SK-N-SH treated with all-trans-retinoic acid at 6 μM for 48 hours (cell line): ENCODE measurements at regions not wholly inside any gene's neighbourhood (a gene's known extent, or its start where the extent isn't known, plus 50 kb on each side); places are given as distances from the start of the nearest gene placed in this dataset.

Source experiments
- ARNTL ChIP-seq: fragments of 450-650 bp; formaldehyde crosslinking; IDR thresholded peaks from 2 replicates; pipeline ENCODE4 v1.5.0; 2020; ENCODE audit warnings: low read depth, mild to moderate bottlenecking, moderate library complexity, borderline replicate concordance
- CREB5 ChIP-seq: fragments of 250-450 bp; sonication (Bioruptor Pico); IDR thresholded peaks from 2 replicates; pipeline ENCODE4 v1.5.1; 2020; ENCODE audit warnings: low read depth, mild to moderate bottlenecking, moderate library complexity
- ISL1 ChIP-seq: fragments of 250-450 bp; sonication (Bioruptor Pico); IDR thresholded peaks from 2 replicates; pipeline ENCODE4 v2.1.2; 2022; ENCODE audit warnings: mild to moderate bottlenecking, moderate library complexity
- PATZ1 ChIP-seq: fragments of 250-450 bp; sonication (Bioruptor Pico); IDR thresholded peaks from 2 replicates; pipeline ENCODE4 v1.8.0; 2020; ENCODE audit warnings: mild to moderate bottlenecking, moderate library complexity, borderline replicate concordance
- RARB ChIP-seq: fragments of 250-450 bp; sonication (Bioruptor Pico); IDR thresholded peaks from 2 replicates; pipeline ENCODE4 v1.8.0; 2021; ENCODE audit warnings: mild to moderate bottlenecking, moderate library complexity
- ZFP30 ChIP-seq: fragments of 450-650 bp; formaldehyde crosslinking; IDR thresholded peaks from 2 replicates; pipeline ENCODE4 v1.5.0; 2022; ENCODE audit warnings: mild to moderate bottlenecking, moderate library complexity

- TF ChIP-seq PATZ1 (CRISPR knock-in tag) (0 out of 2 replicates have a peak, but pooled peaks have one; percentile 15), ARNTL (CRISPR knock-in tag) (no peak), RARB (CRISPR knock-in tag) (no peak), ISL1 (CRISPR knock-in tag) (no peak), CREB5 (CRISPR knock-in tag) (no peak), ZFP30 (CRISPR knock-in tag) (no peak)
These were observed 61.5 kb downstream of the GPX5 start for GRCh38 chr6:28586962-28587745.
